WTC11 (cell line): ENCODE measurements at regions not wholly inside any gene's neighbourhood (a gene's known extent, or its start where the extent isn't known, plus 50 kb on each side); places are given as distances from the start of the nearest gene placed in this dataset.

Experiments
- ATAC-seq: fragments of 200-7000 bp; cut with Tn5 transposase; 2 replicates; pipeline ENCODE4 v1.10.0; 2021; ENCODE audit warnings: mild to moderate bottlenecking, moderate library complexity
- CTCF ChIA-PET: fragments of 300-600 bp; sonication (Branson Sonifier 250); formaldehyde crosslinking; loops from one replicate; lab custom pipeline; 2021; ENCODE audit warnings: antibody characterized with exemption; lab: Charles Lee
- POLR2A ChIA-PET: fragments of 350-600 bp; sonication (Branson Sonifier 250); formaldehyde crosslinking; loops from one replicate; lab custom pipeline; 2021; ENCODE audit warnings: antibody characterized with exemption; lab: Charles Lee
- DNase-seq: peaks from one replicate; pipeline ENCODE4 v3.0.0; 2021; ENCODE audit warnings: low spot score
- H3K27ac Mint-ChIP-seq: 2 replicates; pipeline ENCODE4 v1.8.0; 2021; ENCODE audit warnings: mixed read lengths
- H3K27me3 Mint-ChIP-seq: 2 replicates; pipeline ENCODE4 v1.8.0; 2021; ENCODE audit warnings: low read depth, mild to moderate bottlenecking, moderate library complexity, mixed read lengths
- H3K36me3 Mint-ChIP-seq: 2 replicates; pipeline ENCODE4 v1.8.0; 2021; ENCODE audit warnings: mixed read lengths
- H3K4me1 Mint-ChIP-seq: 2 replicates; pipeline ENCODE4 v1.8.0; 2022; ENCODE audit warnings: mixed read lengths
- H3K4me3 Mint-ChIP-seq: 2 replicates; pipeline ENCODE4 v1.8.0; 2021; ENCODE audit warnings: mild to moderate bottlenecking, moderate library complexity, mixed read lengths
- H3K9me3 Mint-ChIP-seq: 2 replicates; pipeline ENCODE4 v1.8.0; 2021; ENCODE audit warnings: mixed read lengths
- AFF4 ChIP-seq: sonication (generic); formaldehyde crosslinking; IDR thresholded peaks from 2 replicates; pipeline ENCODE4 v1.8.1; 2023; ENCODE audit warnings: mild to moderate bottlenecking, missing genetic modification reagents, borderline replicate concordance
- ATF6 ChIP-seq: sonication (generic); formaldehyde crosslinking; IDR thresholded peaks from 2 replicates; pipeline ENCODE4 v1.8.1; 2023; ENCODE audit warnings: mild to moderate bottlenecking, missing genetic modification reagents
- CDX4 ChIP-seq: fragments of 250-450 bp; sonication (Bioruptor Pico); IDR thresholded peaks from 2 replicates; pipeline ENCODE4 v1.9.0; 2021; ENCODE audit warnings: moderate library complexity, mild to moderate bottlenecking, inconsistent platforms, borderline replicate concordance
- E2F1 ChIP-seq: sonication (generic); formaldehyde crosslinking; IDR thresholded peaks from 2 replicates; pipeline ENCODE4 v1.8.0; 2022; ENCODE audit warnings: mild to moderate bottlenecking, missing genetic modification reagents
- FOXP1 ChIP-seq: sonication (generic); formaldehyde crosslinking; IDR thresholded peaks from 2 replicates; pipeline ENCODE4 v1.8.0; 2022; ENCODE audit warnings: missing genetic modification reagents, mild to moderate bottlenecking, moderate library complexity, borderline replicate concordance
- HMGXB4 ChIP-seq: sonication (generic); formaldehyde crosslinking; IDR thresholded peaks from 2 replicates; pipeline ENCODE4 v1.8.1; 2023; ENCODE audit warnings: mild to moderate bottlenecking, moderate library complexity, missing genetic modification reagents
- JUN ChIP-seq: sonication (generic); formaldehyde crosslinking; IDR thresholded peaks from 2 replicates; pipeline ENCODE4 v1.8.0; 2023; ENCODE audit warnings: mild to moderate bottlenecking, missing genetic modification reagents
- MAX ChIP-seq: sonication (generic); formaldehyde crosslinking; IDR thresholded peaks from 2 replicates; pipeline ENCODE4 v1.8.0; 2022; ENCODE audit warnings: mild to moderate bottlenecking, missing genetic modification reagents
- NFE2L1 ChIP-seq: sonication (generic); formaldehyde crosslinking; IDR thresholded peaks from 2 replicates; pipeline ENCODE4 v1.8.1; 2023; ENCODE audit warnings: missing genetic modification reagents
- ZBTB21 ChIP-seq: sonication (generic); formaldehyde crosslinking; IDR thresholded peaks from 2 replicates; pipeline ENCODE4 v1.8.1; 2023; ENCODE audit warnings: mild to moderate bottlenecking, missing genetic modification reagents, borderline replicate concordance
- ZNF232 ChIP-seq: sonication (generic); formaldehyde crosslinking; IDR thresholded peaks from 2 replicates; pipeline ENCODE4 v1.8.0; 2022; ENCODE audit warnings: mild to moderate bottlenecking, missing genetic modification reagents

- no peak for TF ChIP-seq E2F1 (CRISPR knock-in tag)
- TF ChIP-seq ZNF232 (CRISPR knock-in tag) = no peak
- no peak for TF ChIP-seq HMGXB4 (CRISPR knock-in tag)
- TF ChIP-seq MAX (CRISPR knock-in tag) = no peak
- no peak for TF ChIP-seq AFF4 (CRISPR knock-in tag)
- no peak for TF ChIP-seq FOXP1 (CRISPR knock-in tag)
- TF ChIP-seq ATF6 (CRISPR knock-in tag) = no peak
- no peak for TF ChIP-seq NFE2L1 (CRISPR knock-in tag)
- TF ChIP-seq, all 79 proteins: peak for 0
Observed at GRCh38 chr10:120961795-120962755, 110.9 kb downstream of the WDR11 start (continued).

GRCh38 chr10:120962756-120963593, 111.8 kb downstream of the WDR11 start:
- ChIA-PET POLR2A (interaction anchor here (1.5 kb wide), 1 partner anchor 17 kb away, joined by 4 read pairs; no protein-coding TSS in a partner anchor), CTCF (interaction anchor here (1.2 to 3.3 kb wide), 4 partner anchors 13 to 33 kb away, joined by 3 to 31 read pairs (median 4); no protein-coding TSS in a partner anchor)
- ATAC-seq = peak; percentile 93
- peaks cover 21% of the 10 kb centered on the region for H3K4me1 Mint-ChIP-seq
- H3K27ac Mint-ChIP-seq = no peak overlapping the region; the same call in 1 of the 2 replicates
- DNase-seq = peak; percentile 67
- H3K9me3 Mint-ChIP-seq = no peaks in the 10 kb centered on the region; the same call in 1 of the 2 replicates
- H3K4me3 Mint-ChIP-seq = no peak overlapping the region
- no peaks in the 10 kb centered on the region for H3K36me3 Mint-ChIP-seq
- no peaks in the 10 kb centered on the region for H3K27me3 Mint-ChIP-seq
- no peak for TF ChIP-seq CDX4
- peak; percentile 37; the same call in 1 of the 2 replicates for TF ChIP-seq ZBTB21 (CRISPR knock-in tag)
- no peak for TF ChIP-seq JUN (CRISPR knock-in tag)
